HG02588 (cell line): ENCODE measurements at regions not wholly inside any gene's neighbourhood (a gene's known extent, or its start where the extent isn't known, plus 50 kb on each side); places are given as distances from the start of the nearest gene placed in this dataset.
"Not testable (repeated sequence)": the region's sequence is repeated elsewhere in the genome, so short reads cannot be mapped to it uniquely, and the experiment has no call there.

Experiments used
- ATAC-seq: cut with Tn5 transposase; IDR thresholded peaks from one replicate; pipeline ENCODE4 v1.9.1; 2021; ENCODE audit warnings: mild to moderate bottlenecking, moderate library complexity; ENCODE audit not compliant: unreplicated experiment

GRCh38 chr16:79845033-79845733 is 244.6 kb upstream of the MAF start:
- peak; percentile 88 for ATAC-seq

GRCh38 chr16:79844603-79845002 is 244.1 kb upstream of the MAF start:
- ATAC-seq = no peak

- ATAC-seq = peak; percentile 44
Observed at GRCh38 chr16:79843631-79844043, 243.1 kb upstream of the MAF start.

- ATAC-seq = no peak
Observed at GRCh38 chr16:79843145-79843544, 242.6 kb upstream of the MAF start.

GRCh38 chr16:79842197-79842596 is 241.7 kb upstream of the MAF start:
- no peak for ATAC-seq

GRCh38 chr16:79839466-79840341 is 239.2 kb upstream of the MAF start:
- ATAC-seq = no peak

- ATAC-seq = no peak
Observed at GRCh38 chr16:79838496-79839259, 238.1 kb upstream of the MAF start.

- ATAC-seq = no peak
Observed at GRCh38 chr16:79836144-79836543, 235.6 kb upstream of the MAF start.

GRCh38 chr16:79835194-79835593 is 234.7 kb upstream of the MAF start:
- no peak for ATAC-seq

GRCh38 chr16:79834720-79835119 is 234.2 kb upstream of the MAF start:
- ATAC-seq = no peak

- ATAC-seq = not testable (repeated sequence)
Observed at GRCh38 chr16:79834003-79834402, 233.5 kb upstream of the MAF start.

GRCh38 chr16:79833559-79833958 is 233.0 kb upstream of the MAF start:
- ATAC-seq = no peak

- no peak for ATAC-seq
Observed at GRCh38 chr16:79826732-79827475, 226.4 kb upstream of the MAF start.

GRCh38 chr16:79825002-79825401 is 224.5 kb upstream of the MAF start:
- ATAC-seq = no peak

GRCh38 chr16:79823639-79824038 is 223.1 kb upstream of the MAF start:
- no peak for ATAC-seq

- ATAC-seq = no peak
Observed at GRCh38 chr16:79821911-79822310, 221.4 kb upstream of the MAF start.

- no peak for ATAC-seq
Observed at GRCh38 chr16:79816081-79816497, 215.6 kb upstream of the MAF start.

- no peak for ATAC-seq
Observed at GRCh38 chr16:79815049-79815448, 214.5 kb upstream of the MAF start.

GRCh38 chr16:79814124-79814523 is 213.6 kb upstream of the MAF start:
- no peak for ATAC-seq

- no peak for ATAC-seq
Observed at GRCh38 chr16:79811541-79811940, 211.0 kb upstream of the MAF start.
